ENCODE measurements at regions not wholly inside any gene's neighbourhood (a gene's known extent, or its start where the extent isn't known, plus 50 kb on each side); places are given as distances from the start of the nearest gene placed in this dataset.

- 51 to 63% methylated on average over 1 to 2 of the region's 2 CpGs for WGBS, 2 donors (ENCODE audit: low coverage in 1 of 2)
- in situ Hi-C loops (cut with MboI; ENCODE audit: low pct_ligation_motif_present in 1 of 4, low pct_unique_long_range_greater_than_20kb in 1 of 4, low sequenced_read_pairs in 3 of 4) = no loop called here
These were observed 174.1 kb upstream of the TMTC1 start for GRCh38 chr12:29957835-29958234.

GRCh38 chr12:29945904-29946303, 162.2 kb upstream of the TMTC1 start:
- TF ChIP-seq POLR2A (IDR thresholded peaks at IDR 0.05) = no peak
- TF ChIP-seq EP300 (IDR thresholded peaks at IDR 0.05; ENCODE audit: low read depth) = no peak
- no peak for TF ChIP-seq POLR2AphosphoS5 (IDR thresholded peaks at IDR 0.05)
- no peak for TF ChIP-seq CTCF (IDR thresholded peaks at IDR 0.05)
- in situ Hi-C loops (cut with MboI; ENCODE audit: low pct_ligation_motif_present in 1 of 4, low pct_unique_long_range_greater_than_20kb in 1 of 4, low sequenced_read_pairs in 3 of 4) = no loop called here
- WGBS, 2 donors (ENCODE audit: low coverage in 1 of 2) = 64 to 65% methylated on average over 5 of the region's 5 CpGs

More at GRCh38 chr12:29957835-29958234, 174.1 kb upstream of the TMTC1 start:
- no peak for TF ChIP-seq EP300 (IDR thresholded peaks at IDR 0.05; ENCODE audit: low read depth)
- TF ChIP-seq POLR2A (IDR thresholded peaks at IDR 0.05) = no peak
- no peak for TF ChIP-seq POLR2AphosphoS5 (IDR thresholded peaks at IDR 0.05)
- no peak for TF ChIP-seq CTCF (IDR thresholded peaks at IDR 0.05)
- no peaks in the 10 kb centered on the region for H3K9me3 ChIP-seq
- intact Hi-C loops (cut with DNase I; ENCODE audit: low total_unique reads) = no loop called here
- DNase-seq = no peak
- no peak overlapping the region for H3K4me3 ChIP-seq
- no peaks in the 10 kb centered on the region for H3K36me3 ChIP-seq
- no peaks in the 10 kb centered on the region for H3K4me1 ChIP-seq
- H3K27me3 ChIP-seq = no peaks in the 10 kb centered on the region
- no peak overlapping the region for H3K27ac ChIP-seq

GRCh38 chr12:29944269-29945000, 160.7 kb upstream of the TMTC1 start:
- WGBS, 2 donors (ENCODE audit: low coverage in 1 of 2) = 93 to 94% methylated on average over 2 of the region's 2 CpGs
- intact Hi-C loops (cut with DNase I; ENCODE audit: low total_unique reads) = no loop called here
- in situ Hi-C loops (cut with MboI; ENCODE audit: low pct_ligation_motif_present in 1 of 4, low pct_unique_long_range_greater_than_20kb in 1 of 4, low sequenced_read_pairs in 3 of 4) = no loop called here
- Histone ChIP-seq H3K4me1 (no peaks in the 10 kb centered on the region), H3K27me3 (no peaks in the 10 kb centered on the region), H3K4me3 (no peak overlapping the region), H3K36me3 (no peaks in the 10 kb centered on the region), H3K27ac (no peak overlapping the region), H3K9me3 (no peaks in the 10 kb centered on the region)
- no peak for DNase-seq
- TF ChIP-seq EP300 (IDR thresholded peaks at IDR 0.05; ENCODE audit: low read depth) (no peak), POLR2AphosphoS5 (IDR thresholded peaks at IDR 0.05) (no peak), CTCF (IDR thresholded peaks at IDR 0.05) (no peak), POLR2A (IDR thresholded peaks at IDR 0.05) (no peak)

More at GRCh38 chr12:29945904-29946303, 162.2 kb upstream of the TMTC1 start:
- H3K36me3 ChIP-seq = no peaks in the 10 kb centered on the region
- no peaks in the 10 kb centered on the region for H3K27me3 ChIP-seq
- H3K4me3 ChIP-seq = no peak overlapping the region
- H3K9me3 ChIP-seq = no peaks in the 10 kb centered on the region
- H3K27ac ChIP-seq = no peak overlapping the region
- no peak for DNase-seq
- intact Hi-C loops (cut with DNase I; ENCODE audit: low total_unique reads) = no loop called here
- no peaks in the 10 kb centered on the region for H3K4me1 ChIP-seq

- Histone ChIP-seq H3K9me3 (no peaks in the 10 kb centered on the region), H3K4me1 (no peaks in the 10 kb centered on the region), H3K27me3 (no peaks in the 10 kb centered on the region), H3K36me3 (no peaks in the 10 kb centered on the region), H3K4me3 (no peak overlapping the region), H3K27ac (no peak overlapping the region)
- 43 to 48% methylated on average over 2 of the region's 2 CpGs for WGBS, 2 donors (ENCODE audit: low coverage in 1 of 2)
- intact Hi-C loops (cut with DNase I; ENCODE audit: low total_unique reads) (no loop called here), in situ Hi-C loops (cut with MboI; ENCODE audit: low pct_ligation_motif_present in 1 of 4, low pct_unique_long_range_greater_than_20kb in 1 of 4, low sequenced_read_pairs in 3 of 4) (no loop called here)
- no peak for DNase-seq
- TF ChIP-seq POLR2AphosphoS5 (IDR thresholded peaks at IDR 0.05) = no peak
- no peak for TF ChIP-seq EP300 (IDR thresholded peaks at IDR 0.05; ENCODE audit: low read depth)
- no peak for TF ChIP-seq CTCF (IDR thresholded peaks at IDR 0.05)
- TF ChIP-seq POLR2A (IDR thresholded peaks at IDR 0.05) = no peak
These were observed 159.9 kb upstream of the TMTC1 start for GRCh38 chr12:29943683-29944082.
